Epithelial cell of proximal tubule (primary cell): ENCODE measurements at regions not wholly inside any gene's neighbourhood (a gene's known extent, or its start where the extent isn't known, plus 50 kb on each side); places are given as distances from the start of the nearest gene placed in this dataset.

Source experiments
- DNase-seq: peaks from one replicate; pipeline ENCODE4 v3.0.0-alpha.2; 2011; ENCODE audit warnings: low read depth
- H3K4me3 ChIP-seq: 2 replicates; pipeline ENCODE4 v1.5.1; 2011; ENCODE audit warnings: low read depth, mild to moderate bottlenecking, low read length
- CTCF ChIP-seq: conservative IDR thresholded peaks from 2 replicates; pipeline ENCODE4 v1.5.1; 2012; ENCODE audit warnings: low read depth, mild to moderate bottlenecking, low read length

GRCh38 chr9:31124389-31124788 lies 1260.1 kb upstream of the ACO1 start:
- H3K4me3 ChIP-seq, result no peak overlapping the region
- no peak for DNase-seq
- no peak for TF ChIP-seq CTCF

GRCh38 chr9:31135567-31135966 lies 1248.9 kb upstream of the ACO1 start:
- DNase-seq, result no peak
- no peak overlapping the region for H3K4me3 ChIP-seq

GRCh38 chr9:31136524-31136923 lies 1247.9 kb upstream of the ACO1 start:
- no peak for TF ChIP-seq CTCF
- no peak overlapping the region for H3K4me3 ChIP-seq
- no peak for DNase-seq

More at GRCh38 chr9:31135567-31135966, 1248.9 kb upstream of the ACO1 start:
- no peak for TF ChIP-seq CTCF

- DNase-seq, result peak; percentile 89
- no peak for TF ChIP-seq CTCF
- H3K4me3 ChIP-seq, result no peak overlapping the region
Measured at GRCh38 chr9:31137176-31138160, 1247.0 kb upstream of the ACO1 start.

GRCh38 chr9:31140316-31140715 lies 1244.1 kb upstream of the ACO1 start:
- peak; percentile 12 for DNase-seq
- no peak overlapping the region for H3K4me3 ChIP-seq
- TF ChIP-seq CTCF, result peak; percentile 59

- TF ChIP-seq CTCF, result no peak
- no peak for DNase-seq
- H3K4me3 ChIP-seq, result no peak overlapping the region
Measured at GRCh38 chr9:31142456-31142855, 1242.0 kb upstream of the ACO1 start.
